BJ (cell line): ENCODE measurements at regions not wholly inside any gene's neighbourhood (a gene's known extent, or its start where the extent isn't known, plus 50 kb on each side); places are given as distances from the start of the nearest gene placed in this dataset.

Source experiments
- CTCF ChIA-PET: fragments of 350-600 bp; formaldehyde crosslinking; extraction: SDS; loops from one replicate; lab custom pipeline; 2021; ENCODE audit warnings: antibody characterized with exemption, inconsistent platforms; lab: Yijun Ruan, JAX
- POLR2A ChIA-PET: fragments of 300-600 bp; sonication (Branson Sonifier 250); formaldehyde crosslinking; extraction: SDS; loops from one replicate; lab custom pipeline; 2021; ENCODE audit warnings: antibody characterized with exemption; lab: Charles Lee
- DNase-seq: peaks from one replicate; pipeline ENCODE4 v3.0.0-alpha.2; 2011; ENCODE audit warnings: low read depth
- H3K27me3 ChIP-seq: 2 replicates; pipeline ENCODE4 v1.6.0; 2011; ENCODE audit warnings: low read length; ENCODE audit not compliant: control insufficient read depth, insufficient read depth
- H3K36me3 ChIP-seq: 2 replicates; pipeline ENCODE4 v1.5.1; 2011; ENCODE audit warnings: low read length; ENCODE audit not compliant: control insufficient read depth, insufficient read depth
- H3K4me3 ChIP-seq: 2 replicates; pipeline ENCODE4 v1.5.1; 2011; ENCODE audit warnings: low read depth, mild to moderate bottlenecking, control low read depth, low read length
- CTCF ChIP-seq: IDR thresholded peaks from 2 replicates; pipeline ENCODE4 v1.5.1; 2011; ENCODE audit warnings: low read depth, mild to moderate bottlenecking, control low read depth, inconsistent platforms, low read length, moderate library complexity; ENCODE audit not compliant: insufficient read depth

- Histone ChIP-seq H3K27me3 (no peaks in the 10 kb centered on the region), H3K4me3 (no peak overlapping the region), H3K36me3 (no peaks in the 10 kb centered on the region)
- CTCF ChIA-PET = no interaction called here
- POLR2A ChIA-PET = no interaction called here
- TF ChIP-seq CTCF = no peak
- DNase-seq = no peak
Measured at GRCh38 chrX:8105531-8105930, 65.5 kb downstream of the VCX2 start.

DNA sequence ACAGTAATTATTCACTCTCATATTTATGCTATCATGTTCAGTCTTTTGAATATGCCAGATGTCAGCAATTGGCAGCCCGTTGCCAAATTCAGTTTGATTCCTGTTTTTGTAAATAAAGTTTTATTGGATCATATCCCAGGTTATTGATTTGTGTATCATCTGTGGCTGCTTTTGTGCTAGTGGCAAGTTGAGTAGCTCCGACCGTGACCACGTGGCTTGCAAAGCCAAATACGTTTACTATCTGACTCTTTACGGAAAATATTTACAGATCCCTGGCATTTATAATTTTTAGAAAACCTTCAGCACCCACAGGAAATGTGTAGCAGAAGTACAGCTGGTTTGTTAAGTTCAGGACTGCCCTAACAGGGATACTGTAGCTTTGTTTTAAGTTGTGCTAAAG lies 67.4 kb downstream of the VCX2 start:
- DNase-seq = no peak
- POLR2A ChIA-PET = no interaction called here
- Histone ChIP-seq H3K27me3 (no peaks in the 10 kb centered on the region), H3K36me3 (no peaks in the 10 kb centered on the region), H3K4me3 (no peak overlapping the region)
- no peak for TF ChIP-seq CTCF
- CTCF ChIA-PET = no interaction called here

GRCh38 chrX:8091510-8091909 lies 79.6 kb downstream of the VCX2 start:
- CTCF ChIA-PET = no interaction called here
- TF ChIP-seq CTCF = no peak
- H3K27me3 ChIP-seq = no peaks in the 10 kb centered on the region

GRCh38 chrX:8090906-8091305 lies 80.2 kb downstream of the VCX2 start:
- Histone ChIP-seq H3K36me3 (no peaks in the 10 kb centered on the region), H3K4me3 (no peak overlapping the region), H3K27me3 (no peaks in the 10 kb centered on the region)
- no peak for DNase-seq
- no peak for TF ChIP-seq CTCF
- CTCF ChIA-PET = no interaction called here
- POLR2A ChIA-PET = no interaction called here

More at GRCh38 chrX:8091510-8091909, 79.6 kb downstream of the VCX2 start:
- no peak for DNase-seq
- no peaks in the 10 kb centered on the region for H3K36me3 ChIP-seq
- H3K4me3 ChIP-seq = no peak overlapping the region
- POLR2A ChIA-PET = no interaction called here

DNA sequence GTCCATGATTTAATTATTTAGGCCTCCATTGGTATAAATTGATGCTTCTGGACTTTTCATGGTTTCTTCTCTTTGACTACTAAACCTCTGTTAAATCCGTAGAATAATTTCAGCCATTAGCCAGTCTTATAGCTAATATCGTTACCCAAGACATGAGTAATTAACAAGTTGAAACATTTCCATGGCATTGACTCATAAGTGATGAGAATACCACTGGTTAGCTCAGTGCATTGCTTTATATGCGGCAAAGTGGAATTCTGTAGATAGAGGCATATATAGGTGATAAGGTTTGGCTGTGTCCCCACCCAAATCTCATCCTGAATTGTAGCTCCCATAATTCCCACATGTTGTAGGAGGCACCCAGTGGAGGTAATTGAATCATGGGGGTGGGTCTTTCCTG lies 80.6 kb downstream of the VCX2 start:
- Histone ChIP-seq H3K4me3 (no peak overlapping the region), H3K27me3 (no peaks in the 10 kb centered on the region), H3K36me3 (no peaks in the 10 kb centered on the region)
- ChIA-PET POLR2A (no interaction called here), CTCF (no interaction called here)
- no peak for TF ChIP-seq CTCF
- DNase-seq = no peak
